ENCODE measurements at regions not wholly inside any gene's neighbourhood (a gene's known extent, or its start where the extent isn't known, plus 50 kb on each side); places are given as distances from the start of the nearest gene placed in this dataset.

DNA sequence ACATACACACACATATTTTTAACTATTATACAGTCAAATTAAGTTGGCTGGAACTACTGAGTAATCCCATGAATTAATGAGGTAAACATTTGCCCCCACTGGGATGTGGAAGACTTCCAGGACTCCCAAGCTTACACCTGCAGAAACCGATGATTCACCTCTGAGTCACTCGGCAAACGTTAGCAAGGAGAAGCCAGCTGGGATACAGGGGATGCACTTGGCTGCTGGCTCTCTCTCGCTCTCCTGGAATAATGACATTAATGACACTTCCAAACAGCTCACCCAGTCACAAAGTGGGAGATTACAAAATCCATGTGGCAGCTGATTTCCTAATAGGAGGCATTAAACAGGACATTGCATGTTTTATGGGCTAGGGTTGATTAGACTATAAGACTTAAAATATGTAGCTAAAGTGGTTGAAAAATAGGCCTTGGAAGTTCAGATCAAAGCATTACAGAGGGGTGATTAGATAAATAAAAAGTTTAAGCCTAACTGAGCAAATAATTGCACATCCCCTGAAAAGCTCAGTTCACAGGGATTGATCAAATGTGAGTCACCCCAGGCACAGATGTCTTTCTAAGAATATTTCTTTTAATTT lies 500.9 kb downstream of the SOX2 start:
- TF ChIP-seq, protein P1, sequence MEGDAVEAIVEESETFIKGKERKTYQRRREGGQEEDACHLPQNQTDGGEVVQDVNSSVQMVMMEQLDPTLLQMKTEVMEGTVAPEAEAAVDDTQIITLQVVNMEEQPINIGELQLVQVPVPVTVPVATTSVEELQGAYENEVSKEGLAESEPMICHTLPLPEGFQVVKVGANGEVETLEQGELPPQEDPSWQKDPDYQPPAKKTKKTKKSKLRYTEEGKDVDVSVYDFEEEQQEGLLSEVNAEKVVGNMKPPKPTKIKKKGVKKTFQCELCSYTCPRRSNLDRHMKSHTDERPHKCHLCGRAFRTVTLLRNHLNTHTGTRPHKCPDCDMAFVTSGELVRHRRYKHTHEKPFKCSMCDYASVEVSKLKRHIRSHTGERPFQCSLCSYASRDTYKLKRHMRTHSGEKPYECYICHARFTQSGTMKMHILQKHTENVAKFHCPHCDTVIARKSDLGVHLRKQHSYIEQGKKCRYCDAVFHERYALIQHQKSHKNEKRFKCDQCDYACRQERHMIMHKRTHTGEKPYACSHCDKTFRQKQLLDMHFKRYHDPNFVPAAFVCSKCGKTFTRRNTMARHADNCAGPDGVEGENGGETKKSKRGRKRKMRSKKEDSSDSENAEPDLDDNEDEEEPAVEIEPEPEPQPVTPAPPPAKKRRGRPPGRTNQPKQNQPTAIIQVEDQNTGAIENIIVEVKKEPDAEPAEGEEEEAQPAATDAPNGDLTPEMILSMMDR (IDR thresholded peaks at IDR 0.05; ENCODE audit: control insufficient read depth, extremely low read depth, insufficient read depth): no peak
- peak; percentile 82 for DNase-seq (ENCODE audit: low read depth)

DNA sequence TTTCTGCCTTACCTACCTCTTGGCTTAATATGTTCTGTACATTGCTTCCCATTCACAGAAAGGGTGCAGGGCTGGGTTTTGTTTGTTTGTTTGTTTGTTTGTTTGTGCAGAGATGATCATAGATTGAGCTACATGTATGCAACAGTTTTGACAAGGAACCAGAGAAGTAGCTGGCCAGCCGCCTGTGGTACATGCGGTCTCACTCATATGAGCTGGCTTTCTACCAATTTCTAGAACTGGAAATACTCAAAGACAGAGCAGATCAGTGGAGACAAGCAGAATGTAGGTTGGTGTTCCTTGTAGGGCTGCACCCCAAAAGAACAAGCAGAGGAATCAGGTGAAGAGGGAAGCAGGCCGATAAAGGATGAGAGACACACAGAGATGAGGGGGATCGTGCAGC lies 502.7 kb downstream of the SOX2 start:
- peak; percentile 54 for DNase-seq (ENCODE audit: low read depth)
- TF ChIP-seq, protein P1 (IDR thresholded peaks at IDR 0.05; ENCODE audit: control insufficient read depth, extremely low read depth, insufficient read depth): no peak
- no peak overlapping the region for H3K4me3 ChIP-seq (ENCODE audit: low read depth, low read length)

More for the DNA sequence above, 500.9 kb downstream of the SOX2 start:
- H3K4me3 ChIP-seq (ENCODE audit: low read depth, low read length): no peak overlapping the region

GRCh38 chr3:182215881-182216280 lies 504.2 kb downstream of the SOX2 start:
- TF ChIP-seq, protein P1 (IDR thresholded peaks at IDR 0.05; ENCODE audit: control insufficient read depth, extremely low read depth, insufficient read depth): no peak
- no peak overlapping the region for H3K4me3 ChIP-seq (ENCODE audit: low read depth, low read length)
- no peak for DNase-seq (ENCODE audit: low read depth)

DNA sequence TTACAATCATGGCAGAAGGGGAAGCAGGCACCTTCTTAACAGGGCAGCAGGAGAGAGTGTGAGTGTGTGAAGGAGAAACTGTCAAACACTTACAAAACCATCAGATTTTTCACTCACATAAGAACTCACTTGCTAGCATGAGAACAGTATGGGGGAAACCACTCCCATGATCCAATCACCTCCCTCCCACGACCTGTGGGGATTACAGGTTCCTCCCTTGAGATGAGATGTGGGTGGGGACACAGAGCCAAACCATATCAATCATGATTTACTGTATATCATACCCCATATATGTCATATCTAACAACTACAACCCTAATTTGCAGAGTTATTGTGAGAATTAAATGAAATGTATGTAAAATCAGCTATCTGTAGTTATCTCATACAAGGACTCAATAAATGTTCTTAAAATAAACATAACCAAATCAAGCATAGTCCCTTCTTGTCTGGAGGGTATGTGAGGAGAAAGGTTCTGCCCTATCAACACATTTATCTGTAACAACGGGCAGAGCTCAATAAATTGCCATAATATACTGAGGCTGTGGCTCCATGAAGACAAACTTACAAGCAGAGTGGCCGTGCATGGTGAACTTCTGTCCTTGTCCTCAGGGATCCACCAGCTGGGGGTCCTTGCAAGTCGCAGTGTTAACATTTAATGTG lies 504.7 kb downstream of the SOX2 start:
- no peak overlapping the region for H3K4me3 ChIP-seq (ENCODE audit: low read depth, low read length)
- DNase-seq (ENCODE audit: low read depth): no peak
- TF ChIP-seq, protein P1 (IDR thresholded peaks at IDR 0.05; ENCODE audit: control insufficient read depth, extremely low read depth, insufficient read depth): no peak

GRCh38 chr3:182220013-182220412 lies 508.3 kb downstream of the SOX2 start:
- no peak for DNase-seq (ENCODE audit: low read depth)
- no peak overlapping the region for H3K4me3 ChIP-seq (ENCODE audit: low read depth, low read length)
- TF ChIP-seq, protein P1 (IDR thresholded peaks at IDR 0.05; ENCODE audit: control insufficient read depth, extremely low read depth, insufficient read depth): no peak

GRCh38 chr3:182220471-182220870 lies 508.7 kb downstream of the SOX2 start:
- TF ChIP-seq, protein P1 (IDR thresholded peaks at IDR 0.05; ENCODE audit: control insufficient read depth, extremely low read depth, insufficient read depth): no peak
- no peak overlapping the region for H3K4me3 ChIP-seq (ENCODE audit: low read depth, low read length)
- DNase-seq (ENCODE audit: low read depth): no peak

DNA sequence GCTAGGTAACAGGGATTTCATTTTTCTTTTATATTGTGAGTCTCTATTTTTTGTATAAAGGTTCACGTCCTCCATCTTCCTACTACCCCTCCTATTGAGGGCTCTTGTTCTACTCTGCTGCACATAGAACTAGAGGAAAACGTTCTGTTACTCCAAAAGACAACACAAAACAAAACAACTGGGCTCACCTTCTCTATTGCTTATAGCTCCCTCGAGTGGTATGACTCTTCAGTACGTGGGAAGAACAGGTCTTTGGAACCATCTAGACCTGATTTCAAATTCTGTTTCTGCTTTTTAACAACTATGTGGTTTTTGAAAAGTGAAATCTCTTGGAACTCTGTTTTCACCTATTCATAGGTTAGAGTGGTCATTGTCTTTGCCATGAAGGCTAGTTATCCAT lies 515.3 kb downstream of the SOX2 start:
- no peak for DNase-seq (ENCODE audit: low read depth)
- no peak overlapping the region for H3K4me3 ChIP-seq (ENCODE audit: low read depth, low read length)
- TF ChIP-seq, protein P1 (IDR thresholded peaks at IDR 0.05; ENCODE audit: control insufficient read depth, extremely low read depth, insufficient read depth): 0 out of 2 replicates have a peak, but pooled peaks have one; percentile 4

Data from LNCaP clone FGC (cell line).